Fibroblast of skin of right biceps (primary cell): ENCODE measurements at regions not wholly inside any gene's neighbourhood (a gene's known extent, or its start where the extent isn't known, plus 50 kb on each side); places are given as distances from the start of the nearest gene placed in this dataset.
A peak's percentile ranks its signal among the peaks of the same experiment; 100 is the strongest.
"Not testable (repeated sequence)": the region's sequence is repeated elsewhere in the genome, so short reads cannot be mapped to it uniquely, and the experiment has no call there.

Experiments
- DNase-seq: peaks from one replicate; pipeline ENCODE4 v3.0.0-alpha.2; 2013

DNA sequence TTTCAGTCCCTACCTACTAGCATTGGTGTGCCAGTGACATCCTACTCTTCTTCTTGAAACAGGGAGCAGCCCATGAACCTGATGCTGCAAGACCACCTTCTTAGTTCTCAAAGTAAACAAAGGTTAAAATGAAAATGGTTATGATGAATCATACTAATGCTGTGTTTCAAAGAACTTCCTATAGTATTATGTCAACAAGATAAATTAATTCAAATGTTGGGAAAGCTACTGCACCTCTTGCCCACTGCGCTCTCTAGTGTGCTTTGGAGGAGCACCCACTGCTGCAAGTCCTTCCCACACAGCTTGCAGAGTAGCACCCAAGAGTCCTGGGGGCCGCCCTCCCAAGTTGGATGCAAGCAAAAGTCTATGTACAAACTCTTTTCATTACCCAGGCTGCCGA lies 81.1 kb downstream of the CD200R1L start:
- DNase-seq: no peak

DNA sequence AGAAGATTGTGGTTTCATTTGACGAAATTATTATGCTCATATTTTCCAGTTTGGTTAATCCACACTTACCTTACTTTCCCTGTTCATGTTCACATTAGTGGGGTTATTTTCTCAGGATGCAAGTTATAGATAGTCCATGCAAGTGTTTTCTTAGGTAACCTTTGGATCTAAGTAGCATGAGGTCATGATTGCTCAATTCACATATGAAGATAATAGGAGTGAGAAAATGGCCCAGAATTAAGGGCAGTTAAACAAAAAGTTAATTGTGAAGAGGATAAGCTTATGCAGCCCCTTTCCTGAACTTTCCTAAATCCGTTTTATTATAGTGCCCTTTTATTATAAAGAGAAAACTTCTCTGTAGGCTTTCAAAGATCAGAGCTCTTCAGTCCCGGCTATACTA lies 83.4 kb downstream of the CD200R1L start:
- no peak for DNase-seq

DNA sequence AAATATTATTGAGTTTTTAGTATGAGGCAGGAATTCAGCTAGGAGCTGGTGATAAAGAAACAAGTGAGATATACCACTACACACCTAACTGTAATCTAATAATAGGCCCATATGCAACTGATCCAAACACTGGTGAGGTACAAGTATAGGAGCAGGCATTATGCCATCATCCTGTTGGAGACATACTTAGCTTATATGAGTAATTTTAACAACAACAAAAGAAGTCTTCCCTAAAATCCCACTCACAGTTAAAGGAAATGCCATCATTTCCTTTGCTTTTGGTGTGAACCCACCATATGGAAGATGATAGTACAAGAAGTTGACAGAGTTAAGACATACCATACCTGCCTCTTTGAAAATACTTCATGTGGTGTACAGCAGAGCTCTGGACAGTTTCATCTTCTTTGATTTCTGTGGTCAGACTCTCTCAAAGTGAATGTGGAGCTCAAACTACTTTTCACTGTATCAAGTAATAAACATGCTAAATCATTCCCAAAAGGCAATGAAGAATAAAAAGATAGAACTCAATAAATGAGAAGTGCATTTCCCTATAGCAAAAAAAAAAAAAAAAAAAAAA lies 85.5 kb downstream of the CD200R1L start:
- peak; percentile 84 for DNase-seq

DNA sequence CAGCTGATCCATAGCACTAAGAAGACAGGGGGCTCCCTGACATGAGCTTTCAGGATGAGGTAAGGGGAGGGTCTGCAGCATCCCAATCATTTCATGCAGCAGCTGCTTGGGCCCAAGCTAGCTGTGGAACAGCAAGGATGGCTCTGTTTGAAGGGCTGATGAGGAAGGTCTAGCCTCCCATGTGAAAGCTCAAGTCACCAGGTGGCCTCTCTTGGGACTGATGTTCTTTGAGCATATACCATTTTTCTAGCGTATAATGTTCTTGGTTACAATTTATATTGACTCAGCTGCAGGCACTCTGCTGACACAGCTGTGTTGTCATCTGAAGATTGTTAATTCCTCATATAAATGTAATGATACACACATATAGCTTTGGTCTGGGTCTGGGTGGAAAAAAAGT lies 87.0 kb downstream of the CD200R1L start:
- no peak for DNase-seq

DNA sequence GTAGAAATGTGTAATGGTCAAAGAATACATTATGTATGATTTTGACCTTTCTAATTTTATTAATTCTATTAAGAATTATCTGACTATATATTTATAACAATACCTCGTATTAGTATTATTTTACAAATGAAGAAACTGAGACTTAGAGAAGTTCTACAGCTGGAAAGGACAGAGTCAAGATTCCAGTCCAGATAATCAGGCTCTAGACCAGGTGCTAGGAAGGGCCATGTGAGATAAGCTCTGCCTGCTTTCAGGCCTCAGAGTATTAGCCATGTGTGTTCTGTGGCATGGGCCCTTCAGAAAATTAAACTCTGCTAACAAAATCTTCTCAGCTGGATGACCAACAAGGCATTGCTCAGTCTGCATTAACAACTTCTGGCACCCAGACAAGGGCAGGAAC lies 87.5 kb downstream of the CD200R1L start:
- no peak for DNase-seq

DNA sequence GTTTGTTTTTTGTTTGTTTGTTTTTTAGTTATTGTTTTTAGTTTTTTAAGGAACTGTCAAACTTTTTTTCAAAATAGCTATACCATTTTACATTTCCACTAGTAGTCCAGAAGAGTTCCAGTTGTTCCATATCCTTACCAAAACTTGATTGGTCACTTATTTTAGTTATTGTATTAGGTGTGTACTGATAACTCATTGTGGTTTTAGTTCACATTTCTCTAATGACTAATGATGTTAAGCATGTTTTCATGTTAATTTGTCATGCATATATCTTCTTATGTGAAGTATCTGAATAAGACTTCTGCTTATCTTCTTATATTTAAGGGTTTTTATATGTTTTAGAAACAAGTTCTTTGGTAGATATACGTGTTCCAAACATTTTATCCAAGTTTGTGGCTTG lies 89.5 kb downstream of the CD200R1L start:
- DNase-seq: no peak

DNA sequence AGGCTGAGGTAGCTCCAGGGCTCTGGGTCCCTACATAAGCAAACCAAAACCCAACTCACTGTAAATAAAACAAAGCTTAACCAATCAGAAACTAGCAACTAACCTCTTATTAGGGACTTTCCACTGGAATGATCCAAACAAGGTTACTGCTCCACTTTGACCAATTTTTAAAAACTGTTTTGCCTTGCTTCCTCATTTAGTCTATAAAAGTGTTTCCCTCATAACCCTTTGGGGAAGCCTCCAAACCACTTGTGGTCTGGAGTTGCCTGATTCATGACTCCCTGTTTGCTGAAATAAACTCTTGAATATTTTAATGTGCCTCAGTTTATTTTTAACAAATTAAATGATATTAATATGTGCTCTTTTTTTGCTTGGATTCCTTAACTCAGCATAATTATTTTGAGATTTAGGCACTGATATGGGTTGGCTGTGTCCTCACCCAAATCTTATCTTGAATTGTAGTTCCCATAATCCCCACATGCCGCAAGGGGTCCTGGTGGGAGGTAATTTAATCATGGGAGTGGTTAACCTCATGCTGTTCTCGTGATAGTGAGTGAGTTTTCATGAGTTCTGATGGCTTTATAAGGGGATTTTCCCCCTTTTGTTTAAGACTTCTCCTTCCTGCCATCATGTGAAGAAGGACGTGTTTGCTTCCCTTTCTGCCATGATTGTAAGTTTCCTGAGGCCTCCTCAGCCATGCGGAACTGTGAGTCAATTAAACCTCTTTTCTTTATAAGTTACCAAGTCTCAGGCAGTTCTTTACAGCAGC lies 90.6 kb downstream of the CD200R1L start:
- DNase-seq: no peak

DNA sequence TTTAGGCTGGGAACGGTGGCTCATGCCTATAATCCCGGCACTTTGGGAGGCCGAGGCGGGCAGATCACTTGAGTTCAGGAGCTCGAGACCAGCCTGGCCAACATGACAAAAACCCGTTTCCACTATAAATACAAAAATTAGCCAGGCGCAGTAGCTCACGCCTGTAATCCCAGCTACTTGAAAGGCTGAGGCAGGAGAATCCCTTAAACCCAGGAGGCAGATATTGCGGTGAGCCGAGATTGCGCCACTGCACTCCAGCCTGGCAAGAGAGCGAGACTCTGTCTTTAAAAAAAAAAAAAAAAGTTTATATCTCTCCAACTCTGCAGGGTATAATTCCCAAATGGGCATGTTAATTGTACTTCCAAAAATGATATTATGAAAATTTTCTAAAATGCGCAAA lies 91.6 kb downstream of the CD200R1L start:
- DNase-seq: not testable (repeated sequence)

DNA sequence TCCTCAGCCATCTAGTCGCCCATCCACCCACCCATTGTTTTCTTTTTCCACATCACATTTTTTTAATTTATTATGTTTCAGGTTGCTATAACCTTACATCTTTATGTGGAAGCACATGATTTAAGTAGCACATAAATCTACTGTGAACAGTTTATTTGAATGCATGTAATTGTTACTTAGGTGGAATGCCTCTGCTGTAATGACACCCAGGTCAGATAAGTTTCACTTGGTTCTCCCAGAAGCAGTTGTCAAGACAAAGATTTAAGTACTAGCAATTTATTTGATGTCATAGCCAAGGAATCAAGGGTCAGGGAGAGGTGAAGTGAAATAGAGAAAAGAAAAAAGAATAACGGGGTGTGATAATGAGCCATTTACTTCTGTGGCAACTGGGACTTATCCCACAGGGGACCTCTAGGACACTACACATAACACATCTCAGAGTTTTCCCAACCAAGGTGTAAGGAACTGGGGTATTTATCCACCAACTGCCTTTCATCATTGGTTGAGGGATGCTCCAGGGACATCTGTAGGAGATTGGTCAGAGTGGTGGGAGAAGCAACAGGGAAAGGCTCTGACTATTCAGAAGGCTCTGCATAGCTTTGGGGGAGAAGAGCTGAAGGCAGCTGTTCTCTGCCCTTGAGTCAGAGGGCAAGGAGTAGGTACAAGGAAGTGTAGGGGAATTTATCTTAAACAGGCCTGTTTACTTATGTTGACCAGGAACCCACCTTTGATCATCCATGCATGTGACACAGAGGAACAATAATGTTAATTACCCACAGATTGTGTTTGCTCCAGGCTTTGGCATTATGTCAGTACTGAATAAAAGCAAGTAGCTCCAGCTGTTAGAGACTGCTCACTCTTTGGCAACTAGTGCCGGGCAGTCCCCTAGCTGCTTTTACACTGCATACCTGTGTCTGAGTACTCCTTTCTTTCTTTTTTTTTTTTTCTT lies 94.8 kb downstream of the CD200R1L start:
- peak; percentile 39 for DNase-seq

DNA sequence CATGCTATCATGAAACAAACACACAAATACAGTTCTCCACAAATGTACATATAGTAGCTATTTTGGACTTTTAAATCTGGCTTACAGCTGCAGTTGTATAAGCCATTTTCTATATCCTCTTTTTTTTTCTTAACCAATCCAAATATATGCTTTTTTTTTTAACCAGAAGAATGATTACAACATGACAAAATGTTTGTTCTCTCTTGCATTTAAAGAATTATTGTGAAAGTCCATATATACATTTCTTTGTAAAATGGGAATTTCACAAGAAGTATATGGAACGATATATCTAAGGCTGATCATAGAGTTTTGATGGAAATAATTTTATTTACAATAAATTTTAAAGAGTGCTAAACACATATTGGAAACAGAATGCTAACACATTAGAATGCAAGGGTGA lies 95.6 kb downstream of the CD200R1L start:
- DNase-seq: no peak

DNA sequence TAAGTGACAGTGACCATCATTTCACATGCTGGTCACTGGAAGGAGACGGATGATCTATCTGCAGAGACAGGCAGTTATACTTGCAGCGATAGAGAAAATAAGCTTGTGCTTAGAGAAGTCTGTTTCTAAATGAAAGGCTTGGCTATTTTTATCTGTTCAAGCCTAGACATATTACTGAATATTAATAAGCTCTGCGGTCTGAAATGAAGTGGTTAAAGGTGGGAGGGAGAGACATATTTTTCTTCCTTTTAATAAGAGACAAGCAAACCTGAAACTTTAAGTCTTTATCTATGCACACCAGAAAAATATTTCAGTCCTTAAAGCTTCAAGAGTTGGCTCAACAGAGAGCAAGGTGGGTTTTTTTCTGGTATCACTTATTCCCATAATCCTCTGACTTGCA lies 99.0 kb downstream of the CD200R1L start:
- DNase-seq: no peak

DNA sequence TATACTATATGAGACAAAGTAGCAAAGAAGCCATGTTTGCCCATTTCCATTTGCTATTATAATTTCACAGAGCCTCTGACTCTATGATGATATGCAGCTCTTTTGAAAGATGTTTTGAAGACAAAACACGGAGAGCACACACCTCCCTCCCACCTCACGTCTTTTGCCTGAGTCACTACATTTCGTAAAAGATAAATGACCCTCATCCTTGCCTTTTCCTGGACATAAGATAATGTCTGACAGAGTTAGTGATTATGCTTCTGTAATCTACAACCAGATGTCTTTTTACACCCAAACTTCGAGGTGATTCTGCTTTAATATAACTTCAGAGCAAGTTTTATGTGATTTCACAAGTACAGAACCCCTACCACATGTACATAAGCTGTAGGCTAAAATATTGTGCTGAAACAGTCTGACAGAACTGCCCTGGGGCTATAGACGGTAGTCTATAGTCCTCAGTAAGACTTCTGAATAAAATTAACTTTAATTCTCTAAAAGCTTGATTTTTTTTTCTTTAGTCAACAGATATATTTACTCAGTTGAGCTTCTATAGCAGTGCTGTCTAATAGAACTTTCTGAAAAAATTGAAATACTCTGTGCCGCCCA lies 99.9 kb downstream of the CD200R1L start:
- DNase-seq: peak; percentile 74

DNA sequence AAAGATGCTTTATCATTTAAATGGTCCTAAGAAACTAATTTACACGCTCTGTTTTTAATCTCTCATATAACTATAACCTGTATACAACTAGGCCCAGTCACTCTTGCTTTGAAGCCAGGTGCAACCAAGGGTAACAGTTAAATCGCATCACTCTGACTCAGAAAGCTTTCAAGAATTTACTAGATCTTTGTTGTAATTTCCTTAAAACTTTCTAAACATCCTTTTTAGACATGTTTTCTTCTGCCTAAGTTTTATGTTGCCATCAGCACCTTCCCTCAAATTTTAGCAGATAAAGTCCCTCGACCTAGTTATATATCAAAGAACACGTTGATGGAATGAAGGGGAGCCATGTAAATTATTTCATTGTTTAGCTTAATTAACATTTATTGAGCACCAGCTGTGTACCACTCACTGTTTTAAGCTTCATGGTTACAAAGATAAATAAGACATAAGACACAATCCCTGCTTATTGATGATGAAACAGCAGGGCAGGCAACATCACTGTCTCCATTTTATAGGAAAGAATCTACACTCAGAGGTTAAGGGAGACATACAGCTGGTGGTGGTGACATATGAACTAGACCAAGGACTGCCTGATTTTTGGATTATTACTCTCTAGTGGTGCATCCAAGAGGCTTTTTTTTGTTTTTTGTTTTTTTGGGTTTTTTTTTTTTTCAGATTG lies 101.0 kb downstream of the CD200R1L start:
- no peak for DNase-seq

DNA sequence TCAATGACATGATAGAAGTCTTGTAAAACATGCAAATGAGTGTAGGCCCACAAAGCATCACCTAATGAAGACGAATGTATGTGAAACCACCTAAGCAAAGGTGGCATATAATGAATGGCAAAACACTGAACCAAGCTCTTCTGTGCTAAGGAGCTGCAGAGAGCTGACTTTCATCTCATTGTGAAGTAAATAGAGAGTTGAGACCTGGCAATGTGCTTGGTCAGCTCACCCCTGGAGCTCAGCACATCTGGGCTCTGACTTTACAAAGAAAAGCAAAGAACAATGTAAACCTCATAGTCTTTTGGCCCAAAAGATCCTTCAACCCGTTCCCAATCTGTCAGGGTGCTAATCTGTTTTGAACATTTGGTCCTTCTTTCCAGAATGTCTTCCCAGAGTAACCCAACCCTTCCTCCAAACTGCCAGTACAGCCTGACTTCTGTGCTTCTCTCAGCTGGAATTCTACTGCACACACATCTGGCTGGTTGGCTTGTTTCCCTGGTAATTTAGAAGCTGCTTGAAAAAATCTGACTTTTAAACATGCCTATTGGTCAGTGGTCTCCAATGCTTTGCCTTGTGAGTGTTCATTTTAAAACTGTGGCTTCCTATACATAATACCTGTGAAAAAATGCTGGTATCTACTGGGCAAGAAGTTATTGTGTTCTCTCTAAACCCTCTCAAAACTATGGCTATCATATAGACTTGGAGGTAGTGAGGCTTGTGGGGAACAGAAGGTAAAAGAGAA lies 101.7 kb downstream of the CD200R1L start:
- no peak for DNase-seq

DNA sequence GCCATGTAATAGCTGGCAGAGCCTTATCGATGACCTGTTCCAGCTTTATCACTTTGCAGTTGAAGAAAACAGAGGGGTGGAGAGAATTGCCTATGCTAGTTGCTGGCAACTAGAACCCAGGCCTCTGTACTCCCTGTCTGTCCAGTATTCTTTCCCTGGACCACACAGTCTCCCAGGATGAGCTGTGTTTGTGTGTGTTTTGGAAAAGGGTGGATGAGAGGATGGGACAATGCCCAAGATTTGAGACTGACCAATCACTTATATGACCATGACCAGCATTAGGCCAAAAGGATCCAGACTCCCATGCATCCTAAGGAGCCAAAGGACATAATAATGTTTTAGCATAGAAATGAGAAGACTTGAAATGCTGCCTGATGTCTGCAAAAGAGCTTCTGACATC lies 102.6 kb downstream of the CD200R1L start:
- DNase-seq: no peak

DNA sequence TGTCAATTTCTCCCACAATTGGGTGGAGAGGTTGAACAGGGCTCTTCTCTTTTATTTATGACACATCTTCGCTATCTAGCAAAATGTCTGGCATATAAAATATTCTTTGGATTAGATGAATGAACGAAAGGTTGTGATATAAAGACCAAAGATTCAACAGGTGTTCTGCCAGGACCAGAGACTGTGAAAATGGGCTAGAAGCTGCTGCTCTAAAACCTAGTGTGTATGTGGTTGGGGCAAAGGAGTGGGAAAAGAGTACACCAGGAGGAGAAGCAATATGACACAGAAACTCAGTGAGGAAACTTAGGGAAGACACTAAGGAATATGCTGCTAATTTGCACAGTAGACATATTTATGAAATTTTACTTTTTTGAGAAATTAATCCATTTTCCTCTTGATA lies 102.0 kb upstream of the CCDC80 start:
- no peak for DNase-seq

DNA sequence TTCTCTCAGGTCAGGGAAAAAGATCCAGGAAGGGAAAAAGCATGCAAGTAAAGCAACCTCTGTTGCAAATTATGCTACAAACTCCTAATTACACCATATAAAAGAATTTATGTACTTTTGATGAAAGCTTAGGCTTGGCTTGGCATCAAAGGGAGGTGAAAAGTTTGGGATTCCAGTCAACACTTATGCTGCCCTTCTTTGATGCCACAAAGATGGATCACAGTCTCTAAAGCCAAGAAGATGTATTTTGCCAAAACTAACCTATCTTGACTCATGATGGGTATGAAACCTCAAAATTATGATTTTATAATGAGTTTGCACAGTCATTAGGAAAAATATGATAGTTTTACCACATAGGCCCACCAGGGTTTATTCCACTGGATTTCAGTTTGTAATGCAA lies 101.0 kb upstream of the CCDC80 start:
- peak; percentile 75 for DNase-seq

DNA sequence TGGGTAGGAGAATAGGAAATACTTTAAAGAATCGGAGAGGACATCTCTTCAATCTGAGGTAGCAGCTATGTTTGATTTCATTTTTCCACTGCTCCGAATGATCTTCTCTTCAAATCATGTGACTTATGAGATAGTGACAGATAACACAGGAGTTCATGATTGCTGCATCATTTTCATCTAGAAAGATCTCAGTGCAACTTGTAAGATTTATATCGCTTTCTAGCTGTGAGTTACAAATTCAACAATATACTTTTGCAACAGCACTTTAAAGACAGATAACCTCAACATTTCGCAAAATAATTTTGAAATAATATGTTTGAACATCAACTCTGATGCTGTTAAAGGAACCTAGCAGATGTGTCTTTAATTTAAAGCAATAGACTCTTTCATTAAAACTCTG lies 99.9 kb upstream of the CCDC80 start:
- no peak for DNase-seq

DNA sequence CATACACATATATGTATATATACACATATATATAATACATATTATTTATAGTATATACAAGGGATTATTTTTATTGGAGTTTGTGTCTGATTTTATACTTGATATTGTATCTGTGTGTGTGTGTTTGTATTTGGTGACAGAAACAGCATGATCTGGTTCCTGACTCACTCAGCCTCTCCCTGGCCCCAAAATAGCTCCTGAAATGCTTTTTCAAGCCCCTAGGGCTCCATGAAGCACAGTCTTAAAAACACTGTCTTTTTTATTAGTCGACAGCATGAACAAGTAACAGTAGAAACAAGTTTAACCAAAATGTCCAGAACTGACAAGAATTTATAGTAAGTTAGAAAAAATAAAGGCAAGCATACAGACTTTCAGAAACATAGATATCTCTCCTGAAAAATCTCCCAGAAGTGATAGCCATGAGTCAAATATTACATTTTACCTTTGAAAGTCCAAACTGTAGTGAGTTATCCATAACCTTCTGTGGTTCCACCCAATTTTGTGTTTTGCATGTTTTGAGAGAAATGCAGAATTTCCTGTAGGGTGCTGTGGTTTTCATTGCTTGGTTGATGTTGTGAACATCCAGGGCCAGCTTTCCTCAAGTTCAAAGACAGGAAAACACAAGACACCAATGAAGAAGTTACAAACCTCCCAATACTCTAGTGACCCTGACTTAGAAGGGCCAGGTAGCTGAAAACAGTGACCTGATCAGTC lies 98.5 kb upstream of the CCDC80 start:
- peak; percentile 49 for DNase-seq

DNA sequence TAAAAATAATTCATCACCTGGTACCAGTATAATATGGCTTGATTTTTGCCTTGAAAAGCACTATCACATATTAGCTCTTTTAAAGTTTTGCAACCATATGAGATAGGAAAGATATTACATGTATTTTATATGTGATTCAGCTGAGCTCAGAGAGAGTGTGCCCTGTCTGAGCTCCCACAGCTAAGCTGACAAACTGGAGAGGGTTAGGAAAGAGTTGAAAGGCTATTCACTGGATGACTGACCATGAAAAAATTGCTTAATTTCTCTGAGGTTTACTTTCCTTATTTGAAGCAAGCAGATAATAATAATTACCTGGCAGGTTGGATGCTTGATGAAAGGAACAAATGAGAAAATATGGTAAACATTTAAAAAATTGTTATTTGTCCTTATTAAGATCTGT lies 97.4 kb upstream of the CCDC80 start:
- DNase-seq: no peak

DNA sequence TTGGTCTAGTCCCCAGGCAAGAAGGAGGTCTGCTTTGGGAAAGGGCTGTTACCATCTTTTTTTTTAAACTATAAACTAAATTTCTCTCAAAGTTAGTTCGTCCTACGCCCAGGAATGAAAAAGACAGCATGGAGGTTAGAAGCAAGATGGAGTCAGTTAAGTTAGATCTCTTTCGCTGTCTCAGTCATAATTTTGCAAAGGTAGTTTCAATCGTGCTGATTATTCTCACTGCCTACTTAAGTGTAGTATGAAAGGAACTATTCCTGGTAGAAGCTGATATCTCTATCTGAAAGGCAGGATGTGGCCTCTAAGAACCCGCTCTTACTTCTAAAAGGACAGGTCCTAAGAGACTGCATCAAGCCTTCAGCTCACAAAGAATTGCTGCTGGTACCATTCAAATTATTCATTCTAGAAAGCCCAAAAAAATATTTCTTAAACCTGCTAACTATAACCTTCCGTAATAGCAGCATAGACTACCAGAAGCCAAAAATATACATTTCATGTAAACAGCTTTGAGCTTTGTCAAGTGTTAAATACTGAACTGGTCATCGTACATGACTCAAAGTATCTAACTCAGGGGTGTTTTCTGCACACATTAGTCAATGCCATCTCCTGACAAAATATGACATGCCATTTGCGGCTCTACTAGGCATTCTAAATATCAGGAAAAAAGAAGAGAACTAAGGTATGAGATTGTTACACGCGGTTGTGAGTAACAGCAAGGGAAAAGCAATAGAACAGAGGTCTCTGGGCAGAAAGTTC lies 96.0 kb upstream of the CCDC80 start:
- DNase-seq: no peak
